Gastrocnemius medialis (tissue), 4 donors: ENCODE measurements at regions not wholly inside any gene's neighbourhood (a gene's known extent, or its start where the extent isn't known, plus 50 kb on each side); places are given as distances from the start of the nearest gene placed in this dataset.

Source experiments
- ATAC-seq, 2 donors: fragments of 150-250 bp; one replicate each; pipeline ENCODE4 v1.9.1; 2016
- DNase-seq, 2 donors: peaks; one replicate each; pipeline ENCODE4 v3.0.0-alpha.2; 2019
- H3K27ac ChIP-seq, 4 donors: fragments of 200-600 bp; sonication (generic); 1 replicate in 1 of 4; 2 replicates in 3 of 4; pipeline ENCODE4 v1.5.1; 2016 to 2018; ENCODE audit warnings: mild to moderate bottlenecking in 2 of 4, moderate library complexity in 1 of 4
- H3K27me3 ChIP-seq, 3 donors: fragments of 200-600 bp; sonication (generic) in 2 of 3; 1 replicate in 1 of 3; 2 replicates in 2 of 3; pipeline versions ENCODE4 v1.5.1 to v1.6.0; 2016 to 2019; ENCODE audit warnings: mild to moderate bottlenecking in 1 of 3, moderate library complexity in 1 of 3
- H3K36me3 ChIP-seq, 2 donors: fragments of 200-600 bp; sonication (generic) in 1 of 2; one replicate each; pipeline ENCODE4 v1.5.1; 2017 to 2018
- H3K4me1 ChIP-seq, 2 donors: fragments of 200-600 bp; sonication (generic) in 1 of 2; one replicate each; pipeline ENCODE4 v1.5.1; 2016 to 2017; ENCODE audit warnings: mild to moderate bottlenecking in 2 of 2
- H3K4me3 ChIP-seq, 4 donors: fragments of 200-600 bp; sonication (generic) in 3 of 4; 1 replicate in 1 of 4; 2 replicates in 3 of 4; pipeline ENCODE4 v1.5.1; 2016 to 2019; ENCODE audit warnings: mild to moderate bottlenecking in 2 of 4
- H3K9me3 ChIP-seq, 3 donors: fragments of 200-600 bp; sonication (generic) in 2 of 3; 1 replicate in 1 of 3; 2 replicates in 2 of 3; pipeline ENCODE4 v1.5.1; 2016 to 2019
- POLR2A ChIP-seq, 2 donors: fragments of 450-650 bp; IDR thresholded peaks; one replicate each; pipeline ENCODE4 v1.6.1; 2017; ENCODE audit warnings: antibody characterized with exemption in 2 of 2, mild to moderate bottlenecking in 2 of 2, moderate library complexity in 2 of 2
- in situ Hi-C, 4 donors: fragments of 200-750 bp; cut with MboI; loops; one replicate each; pipeline versions ENCODE4 v1.15.0 to v1.8.0; 2017; ENCODE audit warnings: low sequenced_read_pairs in 4 of 4
- intact Hi-C: fragments of 100-400 bp; cut with DNase I; formaldehyde crosslinking; loops from one replicate; pipeline ENCODE4 v1.15.1; 2023; ENCODE audit warnings: low total_unique reads
- TF ChIP-seq, protein P1 (sequence below), 5 experiments: fragments of 450-650 bp in 3 of 5; fragments of 200-600 bp in 2 of 5; sonication (generic) in 2 of 5; IDR thresholded peaks in 4 of 5; conservative IDR thresholded peaks in 1 of 5; 1 replicate in 4 of 5; 2 replicates in 1 of 5; pipeline ENCODE4 v1.5.1; 2016 to 2019; ENCODE audit warnings: antibody characterized with exemption in 5 of 5, mild to moderate bottlenecking in 3 of 5, moderate library complexity in 3 of 5

GRCh38 chr1:234871710-234872271 lies 256.8 kb downstream of the TOMM20 start:
- Histone ChIP-seq H3K9me3 (no peaks in the 10 kb centered on the region), H3K36me3 (no peaks in the 10 kb centered on the region), H3K27me3 (no peaks in the 10 kb centered on the region), H3K4me3 (no peak overlapping the region), H3K4me1 (peaks cover 31 to 51% of the 10 kb centered on the region in 2 donors), H3K27ac (peak overlapping the region in 1 of 4 donors; percentile 78)
- intact Hi-C loops, result no loop called here
- TF ChIP-seq POLR2A (IDR thresholded peaks at IDR 0.05), result no peak
- TF ChIP-seq, protein P1, sequence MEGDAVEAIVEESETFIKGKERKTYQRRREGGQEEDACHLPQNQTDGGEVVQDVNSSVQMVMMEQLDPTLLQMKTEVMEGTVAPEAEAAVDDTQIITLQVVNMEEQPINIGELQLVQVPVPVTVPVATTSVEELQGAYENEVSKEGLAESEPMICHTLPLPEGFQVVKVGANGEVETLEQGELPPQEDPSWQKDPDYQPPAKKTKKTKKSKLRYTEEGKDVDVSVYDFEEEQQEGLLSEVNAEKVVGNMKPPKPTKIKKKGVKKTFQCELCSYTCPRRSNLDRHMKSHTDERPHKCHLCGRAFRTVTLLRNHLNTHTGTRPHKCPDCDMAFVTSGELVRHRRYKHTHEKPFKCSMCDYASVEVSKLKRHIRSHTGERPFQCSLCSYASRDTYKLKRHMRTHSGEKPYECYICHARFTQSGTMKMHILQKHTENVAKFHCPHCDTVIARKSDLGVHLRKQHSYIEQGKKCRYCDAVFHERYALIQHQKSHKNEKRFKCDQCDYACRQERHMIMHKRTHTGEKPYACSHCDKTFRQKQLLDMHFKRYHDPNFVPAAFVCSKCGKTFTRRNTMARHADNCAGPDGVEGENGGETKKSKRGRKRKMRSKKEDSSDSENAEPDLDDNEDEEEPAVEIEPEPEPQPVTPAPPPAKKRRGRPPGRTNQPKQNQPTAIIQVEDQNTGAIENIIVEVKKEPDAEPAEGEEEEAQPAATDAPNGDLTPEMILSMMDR (IDR thresholded peaks at IDR 0.05 in 4 of 5, conservative IDR thresholded peaks at IDR 0.05 in 1 of 5), result no peak
- DNase-seq (no peak), ATAC-seq (no peak)
- in situ Hi-C loops, result loop anchor here in 2 of 4 donors (25.0 kb wide), 2 partner anchors 134 to 384 kb away; partner anchors contain the start of gene TARBP1 (in 2 of the 2)

DNA sequence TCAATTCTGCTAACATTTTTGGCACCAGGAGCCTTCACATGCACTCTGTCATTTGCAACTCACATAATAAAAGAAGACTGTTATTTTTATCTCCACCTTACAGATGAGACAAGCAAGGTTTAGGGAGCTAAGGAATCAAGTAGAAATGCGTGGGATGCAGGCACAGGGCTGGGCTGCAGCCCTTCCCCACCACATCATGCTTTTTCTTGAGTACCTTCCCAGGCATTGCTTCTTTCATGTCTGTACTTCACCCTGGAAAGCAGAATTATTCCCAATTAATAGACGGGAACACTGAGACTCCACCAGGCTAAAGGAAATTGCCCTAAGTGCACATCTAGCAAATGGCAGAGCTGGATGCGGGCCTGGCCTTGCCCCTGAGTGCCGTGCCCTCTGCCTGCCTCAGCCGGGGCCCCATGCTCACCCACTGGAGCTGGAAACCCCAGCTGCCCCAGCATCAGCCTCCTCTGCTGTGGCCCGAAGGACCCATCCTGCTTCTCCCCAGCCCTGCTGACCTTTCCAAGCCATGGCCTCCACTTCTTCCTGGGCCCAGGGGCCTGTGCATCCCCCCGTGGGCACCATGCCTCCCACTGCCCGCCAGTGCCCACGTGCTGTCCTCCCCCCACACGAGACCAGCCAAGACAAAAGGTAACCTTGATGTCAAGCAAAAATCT lies 257.5 kb downstream of the TOMM20 start:
- in situ Hi-C loops, result loop anchor here in 2 of 4 donors (25.0 kb wide), 2 partner anchors 134 to 384 kb away; partner anchors contain the start of gene TARBP1 (in 2 of the 2)
- ATAC-seq (no peak), DNase-seq (no peak)
- intact Hi-C loops, result no loop called here
- Histone ChIP-seq H3K4me3 (no peak overlapping the region), H3K36me3 (no peaks in the 10 kb centered on the region), H3K4me1 (peaks cover 34 to 51% of the 10 kb centered on the region in 2 donors), H3K27ac (peak overlapping the region in 3 of 4 donors; percentile 38 to 78 (median 65)), H3K9me3 (no peaks in the 10 kb centered on the region), H3K27me3 (no peaks in the 10 kb centered on the region)
- TF ChIP-seq, protein P1 (IDR thresholded peaks at IDR 0.05 in 4 of 5, conservative IDR thresholded peaks at IDR 0.05 in 1 of 5), result no peak
- TF ChIP-seq POLR2A (IDR thresholded peaks at IDR 0.05), result no peak

DNA sequence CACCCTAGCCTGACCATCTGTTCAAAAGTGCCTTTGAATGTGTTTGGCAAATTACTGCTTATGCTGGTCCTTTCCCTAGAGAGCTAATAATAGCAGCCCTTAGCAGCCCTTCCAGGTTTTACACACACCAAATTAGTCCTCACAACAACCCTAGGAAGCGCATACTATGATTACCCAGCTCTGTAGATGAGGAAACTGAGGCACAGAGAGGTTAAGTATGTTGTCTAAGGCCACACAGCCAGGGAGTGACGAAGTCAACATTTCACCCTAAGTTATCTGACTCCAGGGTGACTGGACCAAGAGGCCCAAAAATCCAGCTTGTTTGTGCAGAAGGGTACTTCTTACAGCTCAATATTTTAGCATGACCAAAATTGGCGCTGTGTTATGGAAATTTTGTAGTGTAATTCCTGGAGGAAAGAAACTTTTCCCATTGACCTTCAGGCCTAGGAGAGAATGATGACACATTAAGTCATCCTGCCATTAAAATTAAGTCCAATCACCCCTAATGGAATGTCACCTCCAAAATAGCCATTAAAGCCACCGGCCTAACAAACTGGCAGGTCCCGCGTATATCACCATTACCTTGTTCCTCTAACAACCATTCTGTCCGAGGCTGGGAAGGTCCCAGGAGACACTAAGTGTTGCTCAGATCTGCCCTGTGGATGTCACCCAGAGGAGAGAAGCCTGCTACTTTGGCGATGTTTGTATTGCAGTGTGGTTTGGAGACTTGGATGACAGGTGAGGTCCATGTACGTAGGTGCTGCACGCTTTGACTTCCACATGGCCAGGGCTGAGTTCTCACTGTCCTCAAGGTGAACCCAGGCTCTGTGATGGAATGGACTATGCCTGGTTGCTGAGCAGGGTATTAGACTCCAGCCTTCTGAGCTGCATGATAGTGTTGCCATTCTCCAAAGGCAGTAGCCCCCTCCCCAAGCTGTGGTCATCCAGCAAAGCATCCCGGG lies 258.3 kb downstream of the TOMM20 start:
- peaks cover 28 to 46% of the 10 kb centered on the region in 2 donors for H3K4me1 ChIP-seq
- H3K9me3 ChIP-seq, result no peaks in the 10 kb centered on the region
- peak overlapping the region in 3 of 4 donors; percentile 38 to 78 (median 65) for H3K27ac ChIP-seq
- DNase-seq (no peak), ATAC-seq (no peak)
- no peaks in the 10 kb centered on the region for H3K36me3 ChIP-seq
- no peak for TF ChIP-seq POLR2A (IDR thresholded peaks at IDR 0.05)
- TF ChIP-seq, protein P1 (IDR thresholded peaks at IDR 0.05 in 4 of 5, conservative IDR thresholded peaks at IDR 0.05 in 1 of 5), result no peak
- no peak overlapping the region for H3K4me3 ChIP-seq
- in situ Hi-C loops, result loop anchor here in 2 of 4 donors (25.0 kb wide), 2 partner anchors 133 to 383 kb away; partner anchors contain the start of gene TARBP1 (in 2 of the 2)
- intact Hi-C loops, result no loop called here
- H3K27me3 ChIP-seq, result no peaks in the 10 kb centered on the region

DNA sequence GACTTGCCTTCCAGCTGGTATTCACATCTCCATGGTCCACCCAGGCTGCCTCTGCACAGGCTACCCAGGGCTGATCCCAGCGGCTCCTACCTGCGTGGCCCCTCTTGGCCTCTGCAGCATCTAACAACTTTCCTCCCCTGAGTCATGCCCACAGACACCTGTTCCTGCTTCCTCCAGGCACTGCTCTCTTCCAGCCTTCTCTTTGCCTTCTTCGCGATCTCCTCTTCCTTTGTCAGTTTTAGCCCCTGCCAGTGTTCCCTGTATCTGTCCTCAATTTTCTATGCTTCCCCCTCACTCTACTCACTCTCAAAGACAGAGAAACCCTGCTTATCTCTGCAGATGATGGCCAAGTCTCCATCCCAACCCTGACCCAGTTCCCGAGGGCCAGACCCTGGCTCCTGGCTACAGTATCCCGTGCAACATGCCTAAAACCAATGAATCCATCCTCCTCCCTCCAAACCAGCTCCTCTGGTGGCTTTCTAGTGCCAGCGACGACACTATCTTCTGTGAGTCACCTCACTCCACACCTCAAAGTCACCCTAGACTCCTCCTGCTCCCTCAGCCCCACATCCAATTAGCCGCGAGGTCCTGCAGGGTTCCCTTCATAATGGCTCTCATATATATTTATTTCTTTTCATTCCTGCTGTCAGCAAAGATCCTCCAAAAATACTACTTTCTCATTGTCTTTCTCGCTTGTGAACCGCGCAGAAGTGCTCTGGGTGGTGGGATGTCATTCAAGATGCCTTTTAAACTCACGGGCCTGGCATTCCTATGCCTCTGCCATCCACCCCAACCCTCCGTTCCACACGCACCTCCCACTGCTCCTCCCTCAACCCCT lies 259.2 kb downstream of the TOMM20 start:
- in situ Hi-C loops (loop anchor here (10.0 to 25.0 kb wide), 4 partner anchors 132 to 382 kb away; partner anchors contain the start of gene TARBP1 (in 2 of the 4)), intact Hi-C loops (no loop called here)
- no peak overlapping the region for H3K4me3 ChIP-seq
- ATAC-seq, result no peak
- H3K4me1 ChIP-seq, result peaks cover 27 to 45% of the 10 kb centered on the region in 2 donors
- no peaks in the 10 kb centered on the region for H3K36me3 ChIP-seq
- TF ChIP-seq, protein P1 (IDR thresholded peaks at IDR 0.05 in 4 of 5, conservative IDR thresholded peaks at IDR 0.05 in 1 of 5), result no peak
- no peak for TF ChIP-seq POLR2A (IDR thresholded peaks at IDR 0.05)
- no peaks in the 10 kb centered on the region for H3K9me3 ChIP-seq
- peak overlapping the region in 3 of 4 donors; percentile 38 to 78 (median 65) for H3K27ac ChIP-seq
- no peaks in the 10 kb centered on the region for H3K27me3 ChIP-seq
- DNase-seq, result no peak
